HCT116 (cell line): ENCODE measurements at regions not wholly inside any gene's neighbourhood (a gene's known extent, or its start where the extent isn't known, plus 50 kb on each side); places are given as distances from the start of the nearest gene placed in this dataset.

Source experiments
- ATAC-seq: fragments of 200-7000 bp; cut with Tn5 transposase; 2 replicates; pipeline ENCODE4 v1.9.1; 2020; ENCODE audit warnings: mild to moderate bottlenecking, moderate library complexity
- BruUV-seq: library from RNA; stranded (reverse); fragments of 400-500 nt; replicated peaks from 2 replicates; lab custom pipeline; 2021; lab: Mats Ljungman, UMichigan
- CTCF ChIA-PET: fragments of 300-600 bp; sonication (Branson Sonifier 250); formaldehyde crosslinking; loops from one replicate; lab custom pipeline; 2021; ENCODE audit warnings: antibody characterized with exemption; lab: Charles Lee
- POLR2A ChIA-PET: fragments of 300-600, 350-600 bp; sonication (Branson Sonifier 250); formaldehyde crosslinking; loops from one replicate; lab custom pipeline; 2021; ENCODE audit warnings: antibody characterized with exemption; lab: Charles Lee
- RAD21 ChIA-PET, 2 experiments: fragments of 300-600 bp; sonication (Branson Sonifier 250); formaldehyde crosslinking; loops; one replicate each; lab custom pipeline; 2023; ENCODE audit warnings: low total read pairs in 2 of 2; ENCODE audit not compliant: uncharacterized antibody in 2 of 2, unreplicated experiment in 2 of 2, low non-redundant PET in 1 of 2; lab: Charles Lee
- DNase-seq: peaks from one replicate; pipeline ENCODE4 v3.0.0-alpha.2; 2010; ENCODE audit warnings: low read depth, low spot score
- H2AFZ ChIP-seq: fragments of 200-600 bp; shearing (Covaris generic), sonication (generic); 2 replicates; pipeline ENCODE4 v1.6.1; 2017; ENCODE audit warnings: low read depth, mixed run types, mixed read lengths, antibody characterized with exemption, low read length; ENCODE audit not compliant: poor library complexity, severe bottlenecking
- H3K27ac ChIP-seq: 2 replicates; pipeline ENCODE4 v1.5.1; 2012; ENCODE audit warnings: low read depth, low read length
- H3K27me3 ChIP-seq: fragments of 200-600 bp; sonication (generic); 2 replicates; pipeline ENCODE4 v1.6.1; 2016; ENCODE audit warnings: mixed run types, low read length, mixed read lengths; ENCODE audit not compliant: insufficient read depth
- H3K36me3 ChIP-seq, 2 experiments: fragments of 200-500 bp in 1 of 2; fragments of 200-600 bp in 1 of 2; sonication (Bioruptor generic) in 1 of 2; sonication (generic) in 1 of 2; 2 replicates each; pipeline versions ENCODE4 v1.5.1 to v1.6.1; 2014 to 2016; ENCODE audit warnings: low read length in 2 of 2, inconsistent platforms in 1 of 2, mixed read lengths in 1 of 2, mixed run types in 1 of 2; ENCODE audit not compliant: insufficient read depth in 2 of 2, control insufficient read depth in 1 of 2
- H3K4me1 ChIP-seq, 2 experiments: fragments of 200-600 bp in 1 of 2; sonication (generic) in 1 of 2; 2 replicates each; pipeline versions ENCODE4 v1.5.1 to v1.6.1; 2012 to 2017; ENCODE audit warnings: low read length in 2 of 2, inconsistent platforms in 1 of 2, mild to moderate bottlenecking in 1 of 2, mixed read lengths in 1 of 2, mixed run types in 1 of 2, moderate library complexity in 1 of 2; ENCODE audit not compliant: insufficient read depth in 2 of 2, control insufficient read depth in 1 of 2
- H3K4me2 ChIP-seq: fragments of 200-600 bp; sonication (generic); 2 replicates; pipeline ENCODE4 v1.6.1; 2017; ENCODE audit warnings: mixed run types, low read length, mixed read lengths
- H3K4me3 ChIP-seq, 2 experiments: fragments of 200-600 bp in 1 of 2; sonication (generic) in 1 of 2; replicated peaks in 1 of 2; 2 replicates each; pipeline ENCODE4 v1.5.1; 2011 to 2016; ENCODE audit warnings: low read length in 2 of 2, control low read depth in 1 of 2, low read depth in 1 of 2, mild to moderate bottlenecking in 1 of 2, mixed read lengths in 1 of 2, mixed run types in 1 of 2
- H3K79me2 ChIP-seq: fragments of 200-600 bp; sonication (generic); 2 replicates; pipeline ENCODE4 v1.6.1; 2017; ENCODE audit warnings: mild to moderate bottlenecking, mixed run types, low read length, moderate library complexity, mixed read lengths; ENCODE audit not compliant: insufficient read depth
- H3K9ac ChIP-seq: fragments of 200-600 bp; sonication (generic); 2 replicates; pipeline ENCODE4 v1.6.1; 2016; ENCODE audit warnings: low read length, mixed read lengths
- H3K9me2 ChIP-seq: fragments of 200-600 bp; sonication (generic), shearing (Covaris generic); 2 replicates; pipeline ENCODE4 v1.6.1; 2017; ENCODE audit warnings: mixed run types, mild to moderate bottlenecking, moderate library complexity; ENCODE audit not compliant: insufficient read depth
- H3K9me3 ChIP-seq, 2 experiments: fragments of 200-500 bp in 1 of 2; fragments of 200-600 bp in 1 of 2; sonication (Bioruptor generic) in 1 of 2; sonication (generic) in 1 of 2; 2 replicates each; pipeline ENCODE4 v1.6.1; 2014 to 2017; ENCODE audit warnings: low read length in 2 of 2, mixed read lengths in 2 of 2, inconsistent platforms in 1 of 2, low read depth in 1 of 2, mild to moderate bottlenecking in 1 of 2, mixed run types in 1 of 2, moderate library complexity in 1 of 2; ENCODE audit not compliant: control insufficient read depth in 1 of 2, insufficient read depth in 1 of 2
- H4K20me1 ChIP-seq: fragments of 200-600 bp; sonication (generic), shearing (Covaris generic); 2 replicates; pipeline ENCODE4 v1.6.1; 2017; ENCODE audit warnings: mixed run types, mild to moderate bottlenecking, moderate library complexity; ENCODE audit not compliant: insufficient read depth
- ATF3 ChIP-seq: IDR thresholded peaks from 2 replicates; pipeline ENCODE4 v1.6.1; 2012
- CEBPB ChIP-seq: IDR thresholded peaks from 2 replicates; pipeline ENCODE4 v1.6.1; 2012; ENCODE audit warnings: low read depth
- CTCF ChIP-seq, 3 experiments: fragments of 200-600 bp in 1 of 3; sonication (generic) in 1 of 3; IDR thresholded peaks in 2 of 3; conservative IDR thresholded peaks in 1 of 3; 2 replicates each; pipeline ENCODE4 v1.5.1; 2012 to 2017; ENCODE audit warnings: low read depth in 2 of 3, low read length in 2 of 3, antibody characterized with exemption in 1 of 3, borderline replicate concordance in 1 of 3, control low read depth in 1 of 3, mild to moderate bottlenecking in 1 of 3, mixed read lengths in 1 of 3, mixed run types in 1 of 3, moderate library complexity in 1 of 3; ENCODE audit not compliant: insufficient read depth in 1 of 3
- EGR1 ChIP-seq: IDR thresholded peaks from 2 replicates; pipeline ENCODE4 v1.6.1; 2012; ENCODE audit warnings: low read depth
- EZH2 ChIP-seq: fragments of 200-600 bp; sonication (generic); IDR thresholded peaks from 2 replicates; pipeline ENCODE4 v1.6.1; 2017; ENCODE audit warnings: antibody characterized with exemption, mixed run types
- FOSL1 ChIP-seq: IDR thresholded peaks from 2 replicates; pipeline ENCODE4 v1.6.1; 2012; ENCODE audit warnings: low read depth
- JUND ChIP-seq: IDR thresholded peaks from 2 replicates; pipeline ENCODE4 v1.6.1; 2012
- POLR2A ChIP-seq: IDR thresholded peaks from 2 replicates; pipeline ENCODE4 v1.7.0; 2011; ENCODE audit warnings: borderline replicate concordance; ENCODE audit not compliant: insufficient read depth, insufficient read length; ENCODE audit errors: extremely low read depth
- POLR2AphosphoS5 ChIP-seq: IDR thresholded peaks from 2 replicates; pipeline ENCODE4 v1.6.1; 2011; ENCODE audit warnings: mild to moderate bottlenecking, low read depth, low read length, moderate library complexity
- SIN3A ChIP-seq: IDR thresholded peaks from 2 replicates; pipeline ENCODE4 v1.6.1; 2012; ENCODE audit warnings: low read depth
- SP1 ChIP-seq: IDR thresholded peaks from 2 replicates; pipeline ENCODE4 v1.6.1; 2012; ENCODE audit warnings: low read depth
- ZBTB33 ChIP-seq: IDR thresholded peaks from 2 replicates; pipeline ENCODE4 v1.6.1; 2011; ENCODE audit warnings: mild to moderate bottlenecking, low read length, moderate library complexity; ENCODE audit not compliant: insufficient replicate concordance; ENCODE audit errors: extremely low read depth
- ZNF274 ChIP-seq: fragments of 200-500 bp; sonication (Bioruptor generic); IDR thresholded peaks from 2 replicates; pipeline ENCODE4 v1.6.1; 2014; ENCODE audit warnings: mild to moderate bottlenecking, low read depth, low read length, inconsistent platforms
- intact Hi-C: fragments of 100-400 bp; cut with micrococcal nuclease; formaldehyde crosslinking; loops from 2 replicates; pipeline ENCODE4 v1.10.0; 2022

GRCh38 chr15:62618432-62618831, 424.1 kb upstream of the TPM1 start:
- no peak overlapping the region for H3K9ac ChIP-seq
- no peak for DNase-seq
- no peak for ATAC-seq
- H3K9me3 ChIP-seq: no peaks in the 10 kb centered on the region
- POLR2A ChIA-PET: no interaction called here
- H2AFZ ChIP-seq: no peak overlapping the region
- no peak overlapping the region for H3K4me2 ChIP-seq
- RAD21 ChIA-PET: no interaction called here
- no peak overlapping the region for H3K4me3 ChIP-seq
- H3K4me1 ChIP-seq: no peaks in the 10 kb centered on the region
- no peaks in the 10 kb centered on the region for H3K27me3 ChIP-seq
- no peaks in the 10 kb centered on the region for H3K79me2 ChIP-seq
- intact Hi-C loops: no loop called here
- CTCF ChIA-PET: no interaction called here
- no peaks in the 10 kb centered on the region for H3K36me3 ChIP-seq
- H4K20me1 ChIP-seq: no peaks in the 10 kb centered on the region
- H3K27ac ChIP-seq: no peak overlapping the region
- no peaks in the 10 kb centered on the region for H3K9me2 ChIP-seq
- 0 out of 6 replicates have a peak, but pooled peaks of 1 of the 3 experiments have one; percentile 2 for TF ChIP-seq CTCF (IDR thresholded peaks at IDR 0.05 in 2 of 3, conservative IDR thresholded peaks at IDR 0.05 in 1 of 3; ENCODE audit: borderline replicate concordance in 1 of 3, insufficient read depth in 1 of 3, low read depth in 2 of 3, low read length in 2 of 3)
- no peak for TF ChIP-seq POLR2A
- TF ChIP-seq ATF3: no peak
- BruUV-seq: no TSS peak

GRCh38 chr15:62618846-62619504, 423.6 kb upstream of the TPM1 start:
- Histone ChIP-seq H3K4me2 (no peak overlapping the region), H2AFZ (no peak overlapping the region), H3K79me2 (no peaks in the 10 kb centered on the region), H3K9me2 (no peaks in the 10 kb centered on the region), H3K27ac (no peak overlapping the region), H3K27me3 (no peaks in the 10 kb centered on the region), H4K20me1 (no peaks in the 10 kb centered on the region), H3K36me3 (no peaks in the 10 kb centered on the region), H3K9me3 (no peaks in the 10 kb centered on the region), H3K9ac (no peak overlapping the region), H3K4me1 (no peaks in the 10 kb centered on the region), H3K4me3 (no peak overlapping the region)
- CTCF ChIA-PET: no interaction called here
- intact Hi-C loops: no loop called here
- POLR2A ChIA-PET: no interaction called here
- BruUV-seq: no TSS peak
- ATAC-seq: no peak
- RAD21 ChIA-PET: no interaction called here
- DNase-seq: no peak
- TF ChIP-seq POLR2AphosphoS5 (no peak), ZNF274 (no peak), JUND (no peak), SP1 (no peak), EZH2 (no peak), CEBPB (no peak), CTCF (IDR thresholded peaks at IDR 0.05 in 2 of 3, conservative IDR thresholded peaks at IDR 0.05 in 1 of 3; ENCODE audit: borderline replicate concordance in 1 of 3, insufficient read depth in 1 of 3, low read depth in 2 of 3, low read length in 2 of 3) (no peak), ZBTB33 (no peak), EGR1 (no peak), FOSL1 (no peak), SIN3A (no peak), ATF3 (no peak)
